IPS-15b (cell line): ENCODE measurements at regions not wholly inside any gene's neighbourhood (a gene's known extent, or its start where the extent isn't known, plus 50 kb on each side); places are given as distances from the start of the nearest gene placed in this dataset.

Source experiments
- H3K27me3 ChIP-seq: one replicate; pipeline ENCODE4 v1.6.1; 2013; ENCODE audit warnings: low read length; ENCODE audit not compliant: control insufficient read depth, insufficient read depth
- H3K36me3 ChIP-seq: one replicate; pipeline ENCODE4 v1.6.1; 2013; ENCODE audit warnings: low read length; ENCODE audit not compliant: control insufficient read depth, insufficient read depth
- H3K4me1 ChIP-seq: one replicate; pipeline ENCODE4 v1.6.1; 2013; ENCODE audit warnings: mild to moderate bottlenecking, low read length; ENCODE audit not compliant: control insufficient read depth, insufficient read depth
- H3K4me3 ChIP-seq: one replicate; pipeline ENCODE4 v1.5.1; 2013; ENCODE audit warnings: low read depth, low read length
- H3K9ac ChIP-seq: one replicate; pipeline ENCODE4 v1.6.1; 2013; ENCODE audit warnings: low read depth, mild to moderate bottlenecking, low read length
- H3K9me3 ChIP-seq: one replicate; pipeline ENCODE4 v1.6.1; 2013; ENCODE audit warnings: mild to moderate bottlenecking, low read length; ENCODE audit not compliant: control insufficient read depth, insufficient read depth

DNA sequence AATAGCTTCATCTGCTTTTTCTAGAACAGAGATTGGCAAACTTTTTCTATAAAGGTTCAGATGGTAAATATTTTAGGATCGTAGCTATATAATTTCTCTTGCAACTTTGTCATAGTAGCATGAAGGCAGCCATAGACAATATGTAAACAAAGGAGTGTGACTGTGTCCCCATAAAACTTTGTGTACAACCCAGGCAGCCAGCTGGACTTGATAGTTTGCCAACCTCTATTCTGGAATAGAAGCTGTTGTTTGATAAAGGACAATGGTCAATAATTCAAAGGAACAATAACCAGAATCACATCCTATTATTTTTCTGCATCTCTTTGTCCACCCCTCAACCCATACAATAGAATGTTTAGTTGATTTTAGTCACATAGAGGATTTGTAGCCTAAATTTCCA lies 286.7 kb downstream of the LMX1A start:
- no peak overlapping the region for H3K9ac ChIP-seq
- H3K4me3 ChIP-seq, result no peak overlapping the region
- peaks cover 5% of the 10 kb centered on the region for H3K4me1 ChIP-seq
- no peaks in the 10 kb centered on the region for H3K9me3 ChIP-seq
- H3K27me3 ChIP-seq, result peaks cover 3% of the 10 kb centered on the region
- no peaks in the 10 kb centered on the region for H3K36me3 ChIP-seq

DNA sequence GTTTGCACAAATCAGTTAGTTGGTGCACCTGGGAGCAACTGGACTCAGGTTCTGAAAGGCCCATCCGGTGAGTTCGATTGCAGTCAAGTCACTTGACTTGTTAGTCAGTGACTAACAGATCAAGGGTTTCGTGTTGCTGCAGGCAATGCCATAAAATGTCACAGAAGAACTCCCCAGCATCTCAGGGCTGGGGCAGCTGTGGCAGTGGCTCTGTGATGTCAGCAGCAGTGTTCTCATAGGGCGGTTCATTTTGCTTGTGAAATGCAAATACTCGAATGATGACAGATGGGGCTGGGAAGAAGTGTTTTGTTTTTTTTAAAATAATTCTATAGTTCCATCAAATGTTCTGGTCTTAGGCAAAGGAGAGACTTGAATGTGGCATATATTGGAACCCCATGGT lies 287.8 kb downstream of the LMX1A start:
- no peaks in the 10 kb centered on the region for H3K9me3 ChIP-seq
- H3K27me3 ChIP-seq, result peaks cover 13% of the 10 kb centered on the region
- H3K4me3 ChIP-seq, result no peak overlapping the region
- H3K9ac ChIP-seq, result no peak overlapping the region
- H3K36me3 ChIP-seq, result no peaks in the 10 kb centered on the region
- H3K4me1 ChIP-seq, result peaks cover 5% of the 10 kb centered on the region

DNA sequence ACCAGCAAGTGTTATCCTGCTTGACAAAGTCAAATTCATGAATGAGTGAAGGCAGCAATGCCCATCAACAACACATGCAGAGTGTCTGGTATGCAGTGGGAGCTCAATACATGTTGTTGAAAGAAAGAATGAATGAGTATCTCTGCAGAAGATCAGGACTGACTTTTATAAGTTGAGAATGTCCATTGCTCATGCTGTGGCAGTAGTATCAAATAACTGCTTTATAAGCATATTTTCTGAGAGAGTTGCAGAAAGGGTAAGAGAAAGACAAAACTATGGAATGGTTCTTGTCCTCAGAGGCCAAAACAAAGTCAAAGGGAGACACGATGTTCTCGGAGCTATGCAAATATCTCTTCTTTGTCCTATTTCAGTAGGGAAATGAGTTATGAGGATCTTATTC lies 288.7 kb downstream of the LMX1A start:
- no peak overlapping the region for H3K4me3 ChIP-seq
- H3K9ac ChIP-seq, result no peak overlapping the region
- no peaks in the 10 kb centered on the region for H3K9me3 ChIP-seq
- H3K27me3 ChIP-seq, result peaks cover 21% of the 10 kb centered on the region
- H3K36me3 ChIP-seq, result no peaks in the 10 kb centered on the region
- peaks cover 7% of the 10 kb centered on the region for H3K4me1 ChIP-seq

DNA sequence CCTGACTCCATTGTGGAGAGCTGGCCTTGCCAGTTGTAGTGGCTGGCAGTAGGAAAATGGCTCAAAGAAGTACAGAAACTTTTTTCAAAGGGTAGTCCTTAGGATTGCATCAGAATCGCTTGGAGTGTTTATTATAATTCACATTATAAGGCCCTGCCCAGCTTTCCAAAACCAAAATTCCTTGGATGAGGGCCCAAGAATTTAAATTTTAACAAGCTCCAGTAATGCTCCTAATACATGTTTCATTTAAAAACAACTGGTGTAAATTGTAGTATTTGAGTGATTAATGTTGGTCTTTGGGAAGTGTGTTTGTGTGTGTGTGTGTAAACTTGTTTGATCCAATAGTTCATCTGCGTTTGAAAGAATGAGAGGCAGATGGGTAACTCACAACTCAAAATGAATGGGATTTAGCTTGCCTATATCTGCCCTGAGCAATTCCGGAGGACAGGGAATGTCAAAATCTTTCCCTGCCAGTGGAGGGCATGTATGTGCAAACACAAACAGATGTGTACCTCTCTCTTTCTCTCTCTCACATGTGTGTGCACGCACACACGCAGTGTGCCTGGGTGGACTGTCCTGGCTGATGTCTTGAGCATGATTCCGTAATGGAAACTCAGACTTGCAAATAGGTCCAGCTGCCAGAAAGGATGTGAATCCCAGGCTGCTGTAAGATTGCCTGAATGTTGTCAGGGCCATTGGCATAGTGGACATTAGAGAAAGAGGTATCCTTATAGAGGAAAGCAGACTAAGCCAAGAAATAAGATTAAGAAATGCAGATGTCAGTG lies 293.1 kb downstream of the LMX1A start:
- H3K4me1 ChIP-seq, result peaks cover 7% of the 10 kb centered on the region
- no peaks in the 10 kb centered on the region for H3K36me3 ChIP-seq
- no peak overlapping the region for H3K9ac ChIP-seq
- no peak overlapping the region for H3K4me3 ChIP-seq
- H3K27me3 ChIP-seq, result peaks cover 43% of the 10 kb centered on the region
- no peaks in the 10 kb centered on the region for H3K9me3 ChIP-seq

DNA sequence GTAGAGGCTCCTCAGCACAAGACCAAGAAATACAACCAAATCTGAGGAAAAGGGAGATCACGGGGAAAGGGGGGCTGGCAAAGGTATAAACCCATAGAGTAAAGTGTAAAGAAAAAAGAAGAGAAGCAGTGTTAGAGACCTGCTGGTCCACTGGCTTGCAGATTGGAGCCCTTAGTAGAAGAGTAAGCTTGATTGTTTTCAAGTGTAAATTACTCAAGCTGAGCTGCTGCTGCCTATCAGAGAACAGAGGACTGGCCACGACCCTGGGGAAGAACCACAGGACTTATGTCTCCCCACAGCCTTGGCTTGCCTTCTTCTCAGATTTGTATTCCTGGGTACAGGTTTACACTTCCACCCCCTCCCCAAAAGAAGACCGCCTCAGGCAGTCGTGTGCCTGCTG lies 294.2 kb downstream of the LMX1A start:
- no peaks in the 10 kb centered on the region for H3K36me3 ChIP-seq
- H3K4me3 ChIP-seq, result no peak overlapping the region
- no peaks in the 10 kb centered on the region for H3K9me3 ChIP-seq
- H3K4me1 ChIP-seq, result peaks cover 7% of the 10 kb centered on the region
- H3K9ac ChIP-seq, result no peak overlapping the region
- H3K27me3 ChIP-seq, result peaks cover 43% of the 10 kb centered on the region

DNA sequence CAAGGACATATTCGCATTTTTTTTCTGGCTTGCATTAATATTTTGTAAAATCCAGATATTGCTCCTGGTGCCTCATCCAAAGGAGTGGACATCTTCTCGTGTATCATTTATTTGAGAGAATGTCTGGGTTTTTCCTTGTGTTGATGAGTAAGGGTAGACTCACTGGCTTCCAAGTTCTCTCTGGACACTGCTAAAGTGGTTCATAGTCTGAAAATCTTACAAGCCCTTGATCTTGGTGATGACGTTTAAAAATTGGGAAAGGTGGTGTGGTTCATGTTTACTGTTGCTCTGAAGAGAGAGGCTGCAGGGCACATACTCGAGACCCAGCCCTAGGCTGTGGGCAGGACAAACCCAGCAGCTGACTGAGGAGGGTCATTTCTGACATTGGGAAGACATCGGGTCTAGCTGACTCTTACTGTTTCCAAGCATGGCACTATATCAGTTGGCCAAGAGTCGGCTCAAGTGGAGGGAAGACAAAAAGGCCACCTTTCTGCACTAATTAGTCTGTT lies 296.2 kb downstream of the LMX1A start:
- H3K27me3 ChIP-seq, result peaks cover 43% of the 10 kb centered on the region
- no peaks in the 10 kb centered on the region for H3K9me3 ChIP-seq
- H3K4me3 ChIP-seq, result no peak overlapping the region
- H3K36me3 ChIP-seq, result no peaks in the 10 kb centered on the region
- H3K4me1 ChIP-seq, result peaks cover 7% of the 10 kb centered on the region
- H3K9ac ChIP-seq, result no peak overlapping the region

DNA sequence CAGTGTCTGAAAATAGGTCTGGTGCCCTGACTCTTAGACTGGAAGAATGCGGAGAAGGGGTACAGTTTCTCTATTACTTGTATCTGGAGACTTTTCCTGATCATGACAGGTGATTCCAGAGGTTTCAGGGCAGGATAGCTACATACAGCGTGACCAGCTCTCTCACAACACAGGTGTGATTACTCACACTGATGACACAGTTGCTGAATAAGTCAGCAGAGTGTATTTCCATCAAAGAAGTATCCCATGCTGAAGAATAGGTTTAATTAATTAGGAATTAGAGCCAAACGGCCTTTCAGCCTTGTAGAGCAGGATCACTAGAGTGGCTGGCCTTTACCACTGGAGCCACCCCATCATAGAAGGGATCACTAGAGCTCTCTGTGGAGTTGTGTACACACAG lies 298.6 kb downstream of the LMX1A start:
- no peaks in the 10 kb centered on the region for H3K9me3 ChIP-seq
- no peak overlapping the region for H3K4me3 ChIP-seq
- H3K9ac ChIP-seq, result no peak overlapping the region
- H3K36me3 ChIP-seq, result no peaks in the 10 kb centered on the region
- H3K4me1 ChIP-seq, result peaks cover 10% of the 10 kb centered on the region
- H3K27me3 ChIP-seq, result peaks cover 23% of the 10 kb centered on the region

DNA sequence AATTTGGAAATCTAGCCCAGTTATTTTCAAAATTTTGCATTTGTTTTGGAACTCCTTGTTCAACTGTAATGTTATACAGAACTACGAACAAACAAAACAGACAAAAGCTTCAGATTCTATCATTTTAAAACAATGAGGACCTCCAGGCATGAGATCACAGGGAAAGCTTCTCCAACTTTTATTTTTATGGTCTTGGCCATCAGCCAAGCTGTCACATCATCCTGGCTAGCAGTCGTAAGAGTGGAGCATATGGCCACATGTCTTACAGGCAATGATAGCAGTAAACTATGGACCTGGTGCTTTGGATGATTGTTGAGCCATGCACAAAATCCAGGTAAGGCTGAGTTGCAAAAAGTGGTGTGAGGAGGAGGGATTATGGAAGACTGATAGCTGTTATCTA lies 299.6 kb downstream of the LMX1A start:
- H3K9me3 ChIP-seq, result no peaks in the 10 kb centered on the region
- no peak overlapping the region for H3K9ac ChIP-seq
- H3K27me3 ChIP-seq, result peaks cover 18% of the 10 kb centered on the region
- H3K36me3 ChIP-seq, result no peaks in the 10 kb centered on the region
- H3K4me1 ChIP-seq, result peaks cover 7% of the 10 kb centered on the region
- no peak overlapping the region for H3K4me3 ChIP-seq

DNA sequence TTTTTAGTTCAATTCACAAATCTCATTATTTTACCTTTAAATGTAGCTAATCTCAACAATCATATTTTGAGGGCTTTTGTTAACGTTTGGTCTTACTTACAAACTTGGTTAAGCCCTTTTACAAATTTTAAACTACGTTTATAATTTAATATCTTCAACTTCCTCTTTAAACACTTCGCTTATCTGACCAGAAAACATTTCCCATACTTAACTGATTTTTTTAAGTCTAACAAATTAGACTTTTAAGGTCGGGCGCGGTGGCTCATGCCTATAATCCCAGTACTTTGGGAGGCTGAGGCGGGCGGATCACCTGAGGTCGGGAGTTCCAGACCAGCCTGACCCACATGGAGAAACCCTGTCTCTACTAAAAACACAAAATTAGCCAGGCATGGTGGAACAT lies 300.9 kb downstream of the LMX1A start:
- no peak overlapping the region for H3K4me3 ChIP-seq
- H3K9ac ChIP-seq, result no peak overlapping the region
- H3K9me3 ChIP-seq, result no peaks in the 10 kb centered on the region
- peaks cover 7% of the 10 kb centered on the region for H3K4me1 ChIP-seq
- H3K36me3 ChIP-seq, result no peaks in the 10 kb centered on the region
- peaks cover 7% of the 10 kb centered on the region for H3K27me3 ChIP-seq

DNA sequence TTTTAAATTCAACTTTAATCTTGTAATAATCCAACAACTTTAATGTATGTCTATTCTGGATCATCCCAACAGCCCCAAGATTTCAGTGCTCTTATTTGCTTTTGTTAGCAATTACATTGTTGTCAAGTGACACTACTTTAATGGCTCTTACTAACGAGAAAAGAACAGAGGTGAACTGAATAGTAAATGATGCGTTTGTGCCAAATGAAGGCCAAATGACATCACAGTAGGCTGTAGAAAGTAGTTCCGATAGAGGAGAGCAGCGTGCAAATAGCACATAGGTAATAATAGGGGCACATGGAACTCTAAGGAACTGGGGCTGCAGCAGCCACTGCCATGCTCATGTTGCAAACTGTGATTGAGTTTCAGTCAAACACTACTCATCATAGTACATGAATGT lies 301.9 kb downstream of the LMX1A start:
- Histone ChIP-seq H3K4me3 (no peak overlapping the region), H3K9ac (no peak overlapping the region), H3K27me3 (no peaks in the 10 kb centered on the region), H3K36me3 (no peaks in the 10 kb centered on the region), H3K4me1 (peaks cover 7% of the 10 kb centered on the region), H3K9me3 (no peaks in the 10 kb centered on the region)

DNA sequence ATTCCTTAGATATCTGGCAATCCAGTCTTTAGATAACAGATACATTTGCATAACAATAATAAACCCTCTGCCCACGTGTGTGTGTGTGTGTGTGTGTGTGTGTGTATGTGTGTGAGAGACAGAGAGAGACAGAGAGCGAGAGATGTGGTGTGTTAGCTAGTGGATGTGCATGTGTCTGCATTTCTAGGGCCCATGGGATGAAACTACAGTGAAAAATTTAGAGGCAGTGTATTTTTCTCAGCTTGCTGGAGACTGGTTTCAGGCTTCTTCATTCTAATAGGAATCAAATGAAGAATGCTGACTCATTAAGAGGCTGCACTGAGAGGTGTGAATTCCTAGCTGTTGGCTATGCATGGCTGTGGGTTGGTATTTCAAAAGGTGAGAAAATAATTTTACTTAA lies 303.2 kb downstream of the LMX1A start:
- H3K9me3 ChIP-seq, result no peaks in the 10 kb centered on the region
- H3K27me3 ChIP-seq, result no peaks in the 10 kb centered on the region
- no peak overlapping the region for H3K9ac ChIP-seq
- H3K36me3 ChIP-seq, result no peaks in the 10 kb centered on the region
- no peak overlapping the region for H3K4me3 ChIP-seq
- peaks cover 8% of the 10 kb centered on the region for H3K4me1 ChIP-seq

DNA sequence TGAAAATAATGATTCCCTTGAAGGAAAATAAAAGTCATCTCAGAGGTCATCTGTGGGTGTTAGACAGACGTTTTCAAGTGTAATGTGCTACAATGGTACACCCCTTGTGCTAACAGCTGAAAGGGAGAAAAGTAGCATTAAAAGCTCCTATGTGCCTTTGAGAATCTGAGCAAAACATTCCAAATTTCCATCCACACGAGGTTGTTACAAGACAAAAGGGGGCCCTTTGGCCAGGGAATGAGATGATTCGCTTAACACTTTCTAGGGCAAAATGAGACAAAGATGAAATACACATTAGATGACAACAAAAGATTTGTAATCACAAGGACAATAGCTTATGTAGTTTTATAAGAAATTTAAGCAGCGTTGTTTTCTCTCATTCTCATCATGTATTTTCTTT lies 303.6 kb downstream of the LMX1A start:
- Histone ChIP-seq H3K9me3 (no peaks in the 10 kb centered on the region), H3K27me3 (no peaks in the 10 kb centered on the region), H3K36me3 (no peaks in the 10 kb centered on the region), H3K9ac (no peak overlapping the region), H3K4me3 (no peak overlapping the region), H3K4me1 (peaks cover 11% of the 10 kb centered on the region)
